H9 (cell line): ENCODE measurements at regions not wholly inside any gene's neighbourhood (a gene's known extent, or its start where the extent isn't known, plus 50 kb on each side); places are given as distances from the start of the nearest gene placed in this dataset.

Experiments
- DNase-seq: peaks from one replicate; pipeline ENCODE4 v3.0.0-alpha.2; 2017
- H2AFZ ChIP-seq: one replicate; pipeline ENCODE4 v1.6.1; 2013; ENCODE audit warnings: mild to moderate bottlenecking, low read length, control low read depth, moderate library complexity
- H2AK5ac ChIP-seq: 2 replicates; pipeline ENCODE4 v1.6.1; 2013; ENCODE audit warnings: low read length, control low read depth, mixed read lengths; ENCODE audit not compliant: insufficient read length
- H2BK120ac ChIP-seq: one replicate; pipeline ENCODE4 v1.6.1; 2013; ENCODE audit warnings: low read depth, mild to moderate bottlenecking, low read length, control low read depth, inconsistent platforms; ENCODE audit not compliant: poor library complexity, severe bottlenecking
- H2BK12ac ChIP-seq: 2 replicates; pipeline ENCODE4 v1.6.1; 2013; ENCODE audit warnings: low read length, control low read depth, mixed read lengths, low read depth; ENCODE audit not compliant: insufficient read length
- H2BK15ac ChIP-seq: 2 replicates; pipeline ENCODE4 v1.6.1; 2013; ENCODE audit warnings: low read depth, low read length, control low read depth
- H2BK20ac ChIP-seq: one replicate; pipeline ENCODE4 v1.6.1; 2013; ENCODE audit warnings: low read depth, mild to moderate bottlenecking, low read length, control low read depth, inconsistent platforms; ENCODE audit not compliant: poor library complexity, severe bottlenecking
- H2BK5ac ChIP-seq: 2 replicates; pipeline ENCODE4 v1.6.1; 2013; ENCODE audit warnings: low read length, control low read depth, mixed read lengths; ENCODE audit not compliant: insufficient read length
- H3K14ac ChIP-seq: 2 replicates; pipeline ENCODE4 v1.6.1; 2013; ENCODE audit warnings: low read length, control low read depth; ENCODE audit not compliant: insufficient read depth
- H3K18ac ChIP-seq: 2 replicates; pipeline ENCODE4 v1.6.1; 2013; ENCODE audit warnings: low read depth, mild to moderate bottlenecking, mixed read lengths, low read length, control low read depth; ENCODE audit not compliant: insufficient read length
- H3K23ac ChIP-seq: 2 replicates; pipeline ENCODE4 v1.6.1; 2013; ENCODE audit warnings: low read length, control low read depth, mixed read lengths, low read depth; ENCODE audit not compliant: insufficient read length
- H3K23me2 ChIP-seq: 2 replicates; pipeline ENCODE4 v1.6.1; 2013; ENCODE audit warnings: low read depth, mild to moderate bottlenecking, mixed read lengths, low read length, control low read depth; ENCODE audit not compliant: insufficient read length, poor library complexity, severe bottlenecking
- H3K27ac ChIP-seq: 2 replicates; pipeline ENCODE4 v1.5.1; 2013; ENCODE audit warnings: low read length, control low read depth, mixed read lengths, low read depth; ENCODE audit not compliant: insufficient read length
- H3K27me3 ChIP-seq: 2 replicates; pipeline ENCODE4 v1.6.1; 2013; ENCODE audit warnings: low read length, control low read depth, inconsistent platforms; ENCODE audit not compliant: insufficient read depth
- H3K4ac ChIP-seq: 2 replicates; pipeline ENCODE4 v1.6.1; 2013; ENCODE audit warnings: low read depth, mild to moderate bottlenecking, control low read depth, inconsistent platforms, low read length, moderate library complexity
- H3K4me1 ChIP-seq: 2 replicates; pipeline ENCODE4 v1.6.1; 2013; ENCODE audit warnings: low read length, control low read depth, inconsistent platforms; ENCODE audit not compliant: insufficient read depth
- H3K4me2 ChIP-seq: 2 replicates; pipeline ENCODE4 v1.6.1; 2013; ENCODE audit warnings: low read length, control low read depth, mixed read lengths; ENCODE audit not compliant: insufficient read length, insufficient read depth
- H3K56ac ChIP-seq: 2 replicates; pipeline ENCODE4 v1.6.1; 2013; ENCODE audit warnings: low read depth, mild to moderate bottlenecking, mixed read lengths, low read length, control low read depth; ENCODE audit not compliant: insufficient read length
- H3K79me1 ChIP-seq: 2 replicates; pipeline ENCODE4 v1.6.1; 2013; ENCODE audit warnings: low read depth, mild to moderate bottlenecking, moderate library complexity, low read length, control low read depth, inconsistent platforms; ENCODE audit not compliant: insufficient read depth, poor library complexity, severe bottlenecking
- H3K79me2 ChIP-seq: 2 replicates; pipeline ENCODE4 v1.6.1; 2013; ENCODE audit warnings: low read length, control low read depth, inconsistent platforms; ENCODE audit not compliant: insufficient read depth
- H3K9ac ChIP-seq: 2 replicates; pipeline ENCODE4 v1.6.1; 2013; ENCODE audit warnings: low read length, control low read depth, mixed read lengths; ENCODE audit not compliant: insufficient read length; ENCODE audit errors: extremely low read depth
- H3K9me3 ChIP-seq: one replicate; pipeline ENCODE4 v1.6.1; 2013; ENCODE audit warnings: low read depth, low read length, inconsistent platforms; ENCODE audit not compliant: control insufficient read depth
- H3T11ph ChIP-seq: one replicate; pipeline ENCODE4 v1.6.1; 2013; ENCODE audit warnings: mild to moderate bottlenecking, low read length, control low read depth, inconsistent platforms
- H4K20me1 ChIP-seq: one replicate; pipeline ENCODE4 v1.6.1; 2013; ENCODE audit not compliant: control insufficient read depth, insufficient read length, insufficient read depth
- H4K5ac ChIP-seq: 2 replicates; pipeline ENCODE4 v1.6.1; 2013; ENCODE audit warnings: low read depth, mild to moderate bottlenecking, mixed read lengths, low read length, control low read depth; ENCODE audit not compliant: insufficient read length
- H4K8ac ChIP-seq: replicated peaks from 2 replicates; pipeline ENCODE4 v1.6.1; 2013; ENCODE audit warnings: low read length, control low read depth, mixed read lengths, low read depth; ENCODE audit not compliant: insufficient read length
- H4K91ac ChIP-seq: 2 replicates; pipeline ENCODE4 v1.6.1; 2013; ENCODE audit warnings: low read depth, mild to moderate bottlenecking, moderate library complexity, mixed read lengths, low read length, control low read depth; ENCODE audit not compliant: insufficient read length
- H3K27ac Mint-ChIP-seq, 3 experiments: 2 replicates in 2 of 3; 3 replicates in 1 of 3; pipeline ENCODE4 v1.8.0; 2020 to 2021; ENCODE audit warnings: mixed read lengths in 3 of 3, mild to moderate bottlenecking in 1 of 3, moderate library complexity in 1 of 3
- H3K27me3 Mint-ChIP-seq: 2 replicates; pipeline ENCODE4 v1.8.0; 2021; ENCODE audit warnings: low read depth, mild to moderate bottlenecking, moderate library complexity, mixed read lengths
- H3K36me3 Mint-ChIP-seq, 3 experiments: 2 replicates in 2 of 3; 3 replicates in 1 of 3; pipeline ENCODE4 v1.8.0; 2020 to 2021; ENCODE audit warnings: low read depth in 3 of 3, mixed read lengths in 3 of 3; ENCODE audit not compliant: insufficient read depth in 1 of 3
- H3K4me1 Mint-ChIP-seq, 2 experiments: 2 replicates each; pipeline ENCODE4 v1.8.0; 2020; ENCODE audit warnings: mixed read lengths in 2 of 2
- H3K4me3 Mint-ChIP-seq, 2 experiments: 2 replicates in 1 of 2; 3 replicates in 1 of 2; pipeline ENCODE4 v1.8.0; 2020 to 2021; ENCODE audit warnings: mild to moderate bottlenecking in 2 of 2, mixed read lengths in 2 of 2, moderate library complexity in 1 of 2
- H3K9me3 Mint-ChIP-seq, 2 experiments: 2 replicates in 1 of 2; 3 replicates in 1 of 2; pipeline ENCODE4 v1.8.0; 2020; ENCODE audit warnings: mild to moderate bottlenecking in 2 of 2, mixed read lengths in 2 of 2, moderate library complexity in 1 of 2
- WGBS: extraction: QIAGEN DNeasy Blood & Tissue Kit; methylation state at CpG from one replicate; pipeline ENCODE4 v1.1.7; 2013; ENCODE audit warnings: missing lambda C conversion rate, low lambda C conversion rate, mixed read lengths; ENCODE audit not compliant: insufficient read length; ENCODE audit errors: extremely low coverage; 5-methylcytosine and 5-hydroxymethylcytosine counted together
- TF ChIP-seq, protein P1 (sequence below): fragments of 200-600 bp; sonication (generic); conservative IDR thresholded peaks from 3 replicates; pipeline ENCODE4 v1.8.0; 2021; ENCODE audit warnings: antibody characterized with exemption, mild to moderate bottlenecking

DNA sequence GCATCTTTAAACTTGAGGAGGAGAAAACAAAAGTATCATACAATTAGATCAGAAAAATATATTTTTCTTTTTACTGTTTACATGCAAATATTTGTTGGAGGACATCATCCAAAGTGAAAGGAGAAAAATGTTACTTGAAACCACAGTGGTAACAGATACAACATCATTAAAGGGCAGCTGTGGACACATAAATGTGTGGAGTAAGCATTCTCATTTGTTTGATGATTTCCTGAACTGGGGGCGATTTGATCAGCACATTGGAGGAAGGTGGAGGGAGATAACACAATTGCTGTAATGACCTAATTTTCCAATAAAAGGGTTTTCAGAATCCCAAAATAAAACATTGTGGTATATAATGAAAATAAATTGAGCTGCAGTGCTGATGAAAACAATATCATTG, 314.5 kb upstream of the HS3ST1 start:
- H3K23ac ChIP-seq: no peak overlapping the region
- H3K36me3 Mint-ChIP-seq: peaks cover 3 to 9% (median 6%) of the 10 kb centered on the region in 3 experiments; a peak in 6 of 7 replicates
- peaks cover 0 to 6% of the 10 kb centered on the region in 2 experiments; a peak in 4 of 5 replicates for H3K9me3 Mint-ChIP-seq
- H2BK5ac ChIP-seq: no peak overlapping the region
- H3T11ph ChIP-seq: no peak overlapping the region
- H3K4me1 ChIP-seq: no peaks in the 10 kb centered on the region
- H3K27ac Mint-ChIP-seq: no peak overlapping the region
- no peak overlapping the region for H3K18ac ChIP-seq
- no peak overlapping the region for H2BK12ac ChIP-seq
- no peak overlapping the region for H3K4me2 ChIP-seq
- H3K27me3 ChIP-seq: no peaks in the 10 kb centered on the region
- H3K79me2 ChIP-seq: 0 out of 2 replicates have a peak, but pooled peaks cover 2% of the 10 kb centered on the region
- no peak overlapping the region for H3K14ac ChIP-seq
- no peak overlapping the region for H2BK20ac ChIP-seq
- no peak overlapping the region for H3K4ac ChIP-seq
- H4K91ac ChIP-seq: no peak overlapping the region
- H2AFZ ChIP-seq: no peak overlapping the region
- H2BK15ac ChIP-seq: no peak overlapping the region
- H3K23me2 ChIP-seq: no peaks in the 10 kb centered on the region
- no peaks in the 10 kb centered on the region for H3K9me3 ChIP-seq
- H4K5ac ChIP-seq: no peak overlapping the region
- no peak for DNase-seq
- H2AK5ac ChIP-seq: no peak overlapping the region
- H4K8ac ChIP-seq: no peak overlapping the region
- no CpG with 5 or more reads among the region's 1 CpG for WGBS
- TF ChIP-seq, protein P1, sequence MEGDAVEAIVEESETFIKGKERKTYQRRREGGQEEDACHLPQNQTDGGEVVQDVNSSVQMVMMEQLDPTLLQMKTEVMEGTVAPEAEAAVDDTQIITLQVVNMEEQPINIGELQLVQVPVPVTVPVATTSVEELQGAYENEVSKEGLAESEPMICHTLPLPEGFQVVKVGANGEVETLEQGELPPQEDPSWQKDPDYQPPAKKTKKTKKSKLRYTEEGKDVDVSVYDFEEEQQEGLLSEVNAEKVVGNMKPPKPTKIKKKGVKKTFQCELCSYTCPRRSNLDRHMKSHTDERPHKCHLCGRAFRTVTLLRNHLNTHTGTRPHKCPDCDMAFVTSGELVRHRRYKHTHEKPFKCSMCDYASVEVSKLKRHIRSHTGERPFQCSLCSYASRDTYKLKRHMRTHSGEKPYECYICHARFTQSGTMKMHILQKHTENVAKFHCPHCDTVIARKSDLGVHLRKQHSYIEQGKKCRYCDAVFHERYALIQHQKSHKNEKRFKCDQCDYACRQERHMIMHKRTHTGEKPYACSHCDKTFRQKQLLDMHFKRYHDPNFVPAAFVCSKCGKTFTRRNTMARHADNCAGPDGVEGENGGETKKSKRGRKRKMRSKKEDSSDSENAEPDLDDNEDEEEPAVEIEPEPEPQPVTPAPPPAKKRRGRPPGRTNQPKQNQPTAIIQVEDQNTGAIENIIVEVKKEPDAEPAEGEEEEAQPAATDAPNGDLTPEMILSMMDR: no peak
- H3K27ac ChIP-seq: no peak overlapping the region
- H3K9ac ChIP-seq: no peak overlapping the region
- H2BK120ac ChIP-seq: no peak overlapping the region
- no peaks in the 10 kb centered on the region; the same call in 1 of the 2 replicates for H3K27me3 Mint-ChIP-seq
- H3K4me1 Mint-ChIP-seq: no peaks in the 10 kb centered on the region
- no peaks in the 10 kb centered on the region for H3K79me1 ChIP-seq
- no peak overlapping the region for H3K4me3 Mint-ChIP-seq
- H4K20me1 ChIP-seq: no peaks in the 10 kb centered on the region
- no peak overlapping the region for H3K56ac ChIP-seq
